Amniotic epithelial cell (primary cell): ENCODE measurements at regions not wholly inside any gene's neighbourhood (a gene's known extent, or its start where the extent isn't known, plus 50 kb on each side); places are given as distances from the start of the nearest gene placed in this dataset.
"Not testable (repeated sequence)": the region's sequence is repeated elsewhere in the genome, so short reads cannot be mapped to it uniquely, and the experiment has no call there.

Experiments
- DNase-seq: peaks from one replicate; pipeline ENCODE4 v3.0.0-alpha.2; 2010; ENCODE audit warnings: low read depth

DNA sequence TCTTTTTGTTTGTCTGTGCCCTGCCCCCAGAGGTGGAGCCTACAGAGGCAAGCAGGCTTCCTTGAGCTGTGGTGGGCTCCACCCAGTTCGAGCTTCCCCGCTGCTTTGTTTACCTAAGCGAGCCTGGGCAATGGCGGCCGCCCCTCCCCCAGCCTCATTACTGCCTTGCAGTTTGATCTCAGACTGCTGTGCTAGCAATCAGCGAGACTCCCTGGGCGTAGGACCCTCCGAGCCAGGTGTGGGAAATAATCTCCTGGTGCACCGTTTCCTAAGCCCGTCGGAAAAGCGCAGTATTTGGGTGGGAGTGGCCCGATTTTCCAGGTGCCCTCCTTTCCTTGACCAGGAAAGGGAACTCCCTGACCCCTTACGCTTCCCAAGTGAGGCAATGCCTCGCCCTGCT, 78.6 kb upstream of the HAND2 start:
- DNase-seq: not testable (repeated sequence)

GRCh38 chr4:173591760-173592159, 61.7 kb upstream of the HAND2 start:
- DNase-seq: no peak

DNA sequence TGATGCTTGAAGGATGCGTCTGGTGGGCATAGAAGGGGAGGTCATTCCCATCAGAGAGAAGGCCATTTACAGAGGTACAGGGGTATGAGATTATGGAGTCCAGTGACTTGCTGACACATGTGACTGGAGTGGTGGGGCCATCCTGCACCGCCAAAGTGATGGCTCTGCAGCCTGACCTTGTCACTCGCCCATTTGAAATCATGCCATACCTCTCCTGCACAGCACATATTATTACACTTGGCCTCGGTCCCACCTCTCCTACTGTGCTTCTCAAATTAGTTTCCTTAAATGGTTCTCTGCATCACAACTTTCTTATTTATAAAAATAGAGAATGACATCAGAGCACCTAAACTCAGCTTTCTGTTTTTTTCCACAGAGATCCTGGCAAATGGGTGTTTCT, 60.7 kb upstream of the HAND2 start:
- no peak for DNase-seq

GRCh38 chr4:173585876-173586572, 56.0 kb upstream of the HAND2 start:
- DNase-seq: no peak

DNA sequence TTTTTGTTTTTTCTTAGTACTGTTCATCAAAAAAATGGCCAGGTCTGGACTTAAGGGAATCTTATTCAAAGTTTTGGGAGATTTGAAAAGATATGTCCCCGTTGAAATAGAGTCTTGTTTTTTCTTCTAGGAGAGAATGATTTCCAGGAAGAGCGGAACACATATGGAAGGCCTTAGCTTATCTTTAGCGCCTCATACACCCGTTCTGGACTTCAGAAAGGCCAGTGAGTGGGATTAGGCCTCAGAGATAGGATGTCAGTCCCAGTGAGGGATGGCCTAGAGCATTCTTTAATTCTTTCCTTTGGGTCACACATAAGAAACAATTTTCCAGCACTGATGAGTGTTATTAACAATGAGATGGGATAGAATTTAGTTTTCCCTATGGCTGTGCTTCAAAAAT, 54.5 kb upstream of the HAND2 start:
- peak; percentile 14 for DNase-seq
